Caco-2 (cell line): ENCODE measurements at regions not wholly inside any gene's neighbourhood (a gene's known extent, or its start where the extent isn't known, plus 50 kb on each side); places are given as distances from the start of the nearest gene placed in this dataset.

Experiments
- BruUV-seq: library from RNA; stranded (reverse); fragments of 400-500 nt; replicated peaks from 2 replicates; lab custom pipeline; 2021; lab: Mats Ljungman, UMichigan
- CTCF ChIA-PET: fragments of 300-600 bp; sonication (Branson Sonifier 250); formaldehyde crosslinking; loops from one replicate; lab custom pipeline; 2022; ENCODE audit warnings: antibody characterized with exemption; lab: Charles Lee
- POLR2A ChIA-PET: fragments of 300-600 bp; sonication (Branson Sonifier 250); formaldehyde crosslinking; loops from one replicate; lab custom pipeline; 2022; ENCODE audit warnings: antibody characterized with exemption; lab: Charles Lee
- DNase-seq, 2 experiments: peaks; one replicate each; pipeline versions ENCODE4 v3.0.0 to v3.0.0-alpha.2; 2020 to 2022
- H3K27me3 ChIP-seq: replicated peaks from 2 replicates; pipeline ENCODE4 v1.6.0; 2011; ENCODE audit warnings: low read length; ENCODE audit not compliant: control insufficient read depth, insufficient read depth
- H3K36me3 ChIP-seq: 2 replicates; pipeline ENCODE4 v1.5.1; 2011; ENCODE audit warnings: low read length; ENCODE audit not compliant: control insufficient read depth, insufficient read depth
- H3K4me1 ChIP-seq: fragments of 250-450 bp; sonication (Bioruptor Pico); 2 replicates; pipeline ENCODE4 v1.5.1; 2020; ENCODE audit warnings: mild to moderate bottlenecking
- H3K4me3 ChIP-seq: 2 replicates; pipeline ENCODE4 v1.5.1; 2011; ENCODE audit warnings: low read depth, mild to moderate bottlenecking, control low read depth, low read length
- H3K9me3 ChIP-seq: fragments of 250-450 bp; sonication (Bioruptor Pico); 2 replicates; pipeline ENCODE4 v1.5.1; 2020; ENCODE audit warnings: mild to moderate bottlenecking, moderate library complexity
- H3K27ac Mint-ChIP-seq: one replicate; pipeline ENCODE4 v1.8.0; 2022; ENCODE audit warnings: mixed read lengths; ENCODE audit not compliant: unreplicated experiment
- H3K27me3 Mint-ChIP-seq: one replicate; pipeline ENCODE4 v1.8.0; 2022; ENCODE audit warnings: mixed read lengths; ENCODE audit not compliant: insufficient read depth, unreplicated experiment
- H3K36me3 Mint-ChIP-seq: one replicate; pipeline ENCODE4 v1.8.0; 2022; ENCODE audit warnings: mild to moderate bottlenecking, mixed read lengths; ENCODE audit not compliant: insufficient read depth, unreplicated experiment
- H3K4me1 Mint-ChIP-seq: one replicate; pipeline ENCODE4 v1.8.0; 2022; ENCODE audit warnings: low read depth, mixed read lengths; ENCODE audit not compliant: unreplicated experiment
- H3K4me3 Mint-ChIP-seq: one replicate; pipeline ENCODE4 v1.8.0; 2022; ENCODE audit warnings: mild to moderate bottlenecking, moderate library complexity, mixed read lengths; ENCODE audit not compliant: unreplicated experiment
- H3K9me3 Mint-ChIP-seq: one replicate; pipeline ENCODE4 v1.8.0; 2022; ENCODE audit warnings: mixed read lengths; ENCODE audit not compliant: unreplicated experiment
- intact Hi-C: fragments of 100-400 bp; cut with micrococcal nuclease; formaldehyde crosslinking; loops from one replicate; pipeline ENCODE4 v1.10.0; 2022; ENCODE audit not compliant: unreplicated experiment
- TF ChIP-seq, protein P1 (sequence below), 2 experiments: fragments of 200-600 bp in 1 of 2; IDR thresholded peaks; 1 replicate in 1 of 2; 2 replicates in 1 of 2; pipeline versions ENCODE4 v1.5.1 to v1.8.0; 2011 to 2022; ENCODE audit warnings: antibody characterized with exemption in 1 of 2, control low read depth in 1 of 2, inconsistent platforms in 1 of 2, low read depth in 1 of 2, low read length in 1 of 2, mild to moderate bottlenecking in 1 of 2, moderate library complexity in 1 of 2; ENCODE audit not compliant: insufficient read depth in 1 of 2, severe bottlenecking in 1 of 2, unreplicated experiment in 1 of 2

DNA sequence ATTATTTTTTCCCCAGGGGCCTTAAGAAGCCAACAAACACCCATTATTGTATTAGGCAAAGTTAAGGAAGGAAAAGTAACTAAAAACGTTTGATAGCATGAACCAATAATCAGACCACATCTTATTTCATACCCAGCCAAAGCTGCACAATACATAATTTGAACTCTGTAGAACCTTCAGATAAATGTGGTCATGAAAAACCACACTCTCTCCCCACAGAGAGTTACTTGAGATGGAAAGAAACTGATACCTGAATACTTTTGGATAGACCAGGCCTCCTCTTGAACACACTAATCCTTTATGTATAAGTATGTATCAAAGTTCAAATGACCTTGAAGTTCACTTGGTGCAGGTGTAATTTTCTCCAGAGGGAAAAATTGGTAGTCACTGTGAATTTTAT lies 146.6 kb upstream of the FAM13C start:
- TF ChIP-seq, protein P1, sequence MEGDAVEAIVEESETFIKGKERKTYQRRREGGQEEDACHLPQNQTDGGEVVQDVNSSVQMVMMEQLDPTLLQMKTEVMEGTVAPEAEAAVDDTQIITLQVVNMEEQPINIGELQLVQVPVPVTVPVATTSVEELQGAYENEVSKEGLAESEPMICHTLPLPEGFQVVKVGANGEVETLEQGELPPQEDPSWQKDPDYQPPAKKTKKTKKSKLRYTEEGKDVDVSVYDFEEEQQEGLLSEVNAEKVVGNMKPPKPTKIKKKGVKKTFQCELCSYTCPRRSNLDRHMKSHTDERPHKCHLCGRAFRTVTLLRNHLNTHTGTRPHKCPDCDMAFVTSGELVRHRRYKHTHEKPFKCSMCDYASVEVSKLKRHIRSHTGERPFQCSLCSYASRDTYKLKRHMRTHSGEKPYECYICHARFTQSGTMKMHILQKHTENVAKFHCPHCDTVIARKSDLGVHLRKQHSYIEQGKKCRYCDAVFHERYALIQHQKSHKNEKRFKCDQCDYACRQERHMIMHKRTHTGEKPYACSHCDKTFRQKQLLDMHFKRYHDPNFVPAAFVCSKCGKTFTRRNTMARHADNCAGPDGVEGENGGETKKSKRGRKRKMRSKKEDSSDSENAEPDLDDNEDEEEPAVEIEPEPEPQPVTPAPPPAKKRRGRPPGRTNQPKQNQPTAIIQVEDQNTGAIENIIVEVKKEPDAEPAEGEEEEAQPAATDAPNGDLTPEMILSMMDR (IDR thresholded peaks at IDR 0.05; ENCODE audit: insufficient read depth in 1 of 2, low read depth in 1 of 2, low read length in 1 of 2, severe bottlenecking in 1 of 2, unreplicated experiment in 1 of 2): no peak
- no peaks in the 10 kb centered on the region for H3K4me1 Mint-ChIP-seq
- ChIA-PET CTCF (interaction anchor here (1.7 kb wide), 1 partner anchor 71 kb away, joined by 5 read pairs; no protein-coding TSS in a partner anchor), POLR2A (no interaction called here)
- Histone ChIP-seq H3K36me3 (no peaks in the 10 kb centered on the region), H3K4me1 (no peaks in the 10 kb centered on the region), H3K9me3 (no peaks in the 10 kb centered on the region; the same call in 1 of the 2 replicates), H3K4me3 (no peak overlapping the region), H3K27me3 (no peaks in the 10 kb centered on the region)
- no peak overlapping the region for H3K4me3 Mint-ChIP-seq
- intact Hi-C loops: no loop called here
- H3K36me3 Mint-ChIP-seq: no peaks in the 10 kb centered on the region
- no peak overlapping the region for H3K27ac Mint-ChIP-seq
- H3K27me3 Mint-ChIP-seq: peaks cover 24% of the 10 kb centered on the region
- no peak for DNase-seq
- no TSS peak for BruUV-seq
- no peaks in the 10 kb centered on the region for H3K9me3 Mint-ChIP-seq

DNA sequence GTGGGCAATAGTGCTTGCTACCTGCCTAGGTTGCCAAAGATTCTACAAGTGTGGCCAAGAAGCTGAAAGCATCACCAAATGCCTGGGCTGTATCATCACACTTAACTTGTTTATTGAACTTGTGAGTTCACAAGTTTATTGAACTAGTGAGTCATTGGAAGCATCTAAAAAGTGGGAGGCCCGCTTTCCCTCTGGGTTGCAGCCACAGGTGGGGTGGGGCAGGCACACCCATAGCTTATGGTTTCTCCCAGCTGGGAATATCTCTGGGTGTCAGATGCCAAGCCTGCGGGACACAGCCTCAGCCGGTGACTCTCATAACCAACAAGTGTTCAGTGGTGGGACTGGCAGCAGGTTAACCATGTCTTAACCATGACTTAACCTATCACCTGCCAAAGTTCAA lies 145.9 kb upstream of the FAM13C start:
- CTCF ChIA-PET: interaction anchor here (1.7 kb wide), 1 partner anchor 72 kb away, joined by 5 read pairs; no protein-coding TSS in a partner anchor
- no peak for DNase-seq
- no peak overlapping the region for H3K4me3 Mint-ChIP-seq

DNA sequence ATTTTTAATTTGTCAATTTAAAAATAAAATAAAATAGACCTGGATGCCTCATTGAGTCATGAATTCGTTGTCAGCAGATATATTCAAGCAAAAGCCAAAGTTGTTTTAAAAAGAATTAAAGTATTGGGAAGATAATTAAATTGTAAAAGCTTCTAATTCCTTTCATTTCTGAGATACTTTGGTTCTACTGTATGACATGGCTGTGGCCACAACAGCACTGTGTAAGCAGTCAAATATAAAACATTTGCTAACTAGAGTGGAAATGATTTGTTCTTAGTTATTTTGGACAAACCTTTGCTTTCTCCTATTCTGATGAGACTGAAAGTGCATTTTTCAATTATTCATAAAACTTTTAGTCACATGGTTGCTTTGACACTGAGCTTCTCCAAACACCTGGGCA lies 143.6 kb upstream of the FAM13C start:
- Mint-ChIP-seq H3K27me3 (peaks cover 18% of the 10 kb centered on the region), H3K27ac (no peak overlapping the region), H3K9me3 (no peaks in the 10 kb centered on the region), H3K36me3 (no peaks in the 10 kb centered on the region), H3K4me1 (no peaks in the 10 kb centered on the region), H3K4me3 (no peak overlapping the region)
- no peak overlapping the region for H3K4me3 ChIP-seq
- no TSS peak for BruUV-seq
- POLR2A ChIA-PET: no interaction called here
- CTCF ChIA-PET: no interaction called here
- intact Hi-C loops: loop anchor here (2.0 kb wide), 1 partner anchor 75 kb away; no protein-coding TSS in a partner anchor
- TF ChIP-seq, protein P1 (IDR thresholded peaks at IDR 0.05; ENCODE audit: insufficient read depth in 1 of 2, low read depth in 1 of 2, low read length in 1 of 2, severe bottlenecking in 1 of 2, unreplicated experiment in 1 of 2): no peak
- H3K4me1 ChIP-seq: no peaks in the 10 kb centered on the region
- no peaks in the 10 kb centered on the region for H3K27me3 ChIP-seq
- no peaks in the 10 kb centered on the region for H3K9me3 ChIP-seq
- no peaks in the 10 kb centered on the region for H3K36me3 ChIP-seq
- DNase-seq: no peak

More for the DNA sequence above, 145.9 kb upstream of the FAM13C start:
- Mint-ChIP-seq H3K4me1 (no peaks in the 10 kb centered on the region), H3K9me3 (no peaks in the 10 kb centered on the region), H3K27ac (no peak overlapping the region), H3K27me3 (peaks cover 20% of the 10 kb centered on the region), H3K36me3 (no peaks in the 10 kb centered on the region)
- Histone ChIP-seq H3K9me3 (no peaks in the 10 kb centered on the region), H3K4me3 (no peak overlapping the region), H3K27me3 (no peaks in the 10 kb centered on the region), H3K36me3 (no peaks in the 10 kb centered on the region), H3K4me1 (no peaks in the 10 kb centered on the region)
- TF ChIP-seq, protein P1 (IDR thresholded peaks at IDR 0.05; ENCODE audit: insufficient read depth in 1 of 2, low read depth in 1 of 2, low read length in 1 of 2, severe bottlenecking in 1 of 2, unreplicated experiment in 1 of 2): no peak
- POLR2A ChIA-PET: no interaction called here
- intact Hi-C loops: no loop called here
- BruUV-seq: no TSS peak
